ENCODE measurements at regions not wholly inside any gene's neighbourhood (a gene's known extent, or its start where the extent isn't known, plus 50 kb on each side); places are given as distances from the start of the nearest gene placed in this dataset.

DNA sequence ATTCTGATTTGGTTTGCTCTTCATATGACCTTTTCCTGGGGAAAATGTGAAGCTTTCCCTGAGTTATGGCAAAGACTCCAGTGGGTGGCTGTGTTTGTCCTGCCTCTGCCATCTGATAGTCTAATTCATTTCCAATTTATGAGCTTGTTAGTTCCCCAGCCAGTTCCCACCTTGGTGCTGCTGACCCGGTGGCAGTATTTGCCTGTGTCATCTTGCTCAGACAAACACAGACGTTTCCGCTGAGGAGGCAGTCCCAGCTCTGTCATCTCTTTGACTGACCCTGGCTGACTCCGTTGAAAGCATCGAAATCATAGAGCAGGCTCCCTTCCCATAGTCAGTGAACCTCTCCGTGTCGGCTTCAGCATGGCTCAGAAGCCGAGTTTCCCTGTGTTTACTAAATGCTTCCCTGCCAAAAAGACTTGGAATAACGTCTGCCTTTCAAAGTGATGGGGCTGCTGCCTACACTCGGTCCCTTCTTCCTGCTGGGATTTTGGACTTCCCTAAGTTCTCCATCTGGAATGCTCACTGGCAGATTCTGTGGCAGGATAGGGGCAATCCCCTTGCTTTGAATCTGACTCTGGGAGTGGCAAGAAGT, 538.3 kb downstream of the NPIPA7 start:
- TF ChIP-seq, protein P1, sequence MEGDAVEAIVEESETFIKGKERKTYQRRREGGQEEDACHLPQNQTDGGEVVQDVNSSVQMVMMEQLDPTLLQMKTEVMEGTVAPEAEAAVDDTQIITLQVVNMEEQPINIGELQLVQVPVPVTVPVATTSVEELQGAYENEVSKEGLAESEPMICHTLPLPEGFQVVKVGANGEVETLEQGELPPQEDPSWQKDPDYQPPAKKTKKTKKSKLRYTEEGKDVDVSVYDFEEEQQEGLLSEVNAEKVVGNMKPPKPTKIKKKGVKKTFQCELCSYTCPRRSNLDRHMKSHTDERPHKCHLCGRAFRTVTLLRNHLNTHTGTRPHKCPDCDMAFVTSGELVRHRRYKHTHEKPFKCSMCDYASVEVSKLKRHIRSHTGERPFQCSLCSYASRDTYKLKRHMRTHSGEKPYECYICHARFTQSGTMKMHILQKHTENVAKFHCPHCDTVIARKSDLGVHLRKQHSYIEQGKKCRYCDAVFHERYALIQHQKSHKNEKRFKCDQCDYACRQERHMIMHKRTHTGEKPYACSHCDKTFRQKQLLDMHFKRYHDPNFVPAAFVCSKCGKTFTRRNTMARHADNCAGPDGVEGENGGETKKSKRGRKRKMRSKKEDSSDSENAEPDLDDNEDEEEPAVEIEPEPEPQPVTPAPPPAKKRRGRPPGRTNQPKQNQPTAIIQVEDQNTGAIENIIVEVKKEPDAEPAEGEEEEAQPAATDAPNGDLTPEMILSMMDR (IDR thresholded peaks at IDR 0.05) = no peak
- no peak for TF ChIP-seq EZH2 (IDR thresholded peaks at IDR 0.05)
- TF ChIP-seq EZH2phosphoT487 (IDR thresholded peaks at IDR 0.05) = no peak

Data from neural progenitor cell (in vitro differentiated cells).